Liver (tissue), 8 donors: ENCODE measurements at regions not wholly inside any gene's neighbourhood (a gene's known extent, or its start where the extent isn't known, plus 50 kb on each side); places are given as distances from the start of the nearest gene placed in this dataset.
"Not testable (repeated sequence)": the region's sequence is repeated elsewhere in the genome, so short reads cannot be mapped to it uniquely, and the experiment has no call there.

Experiments
- DNase-seq: peaks from one replicate; pipeline ENCODE4 v3.0.0-alpha.2; 2017; ENCODE audit warnings: low spot score
- H3K27ac ChIP-seq, 2 donors: one replicate each; pipeline ENCODE4 v1.7.0; 2013; ENCODE audit warnings: inconsistent platforms in 2 of 2, low read length in 2 of 2, control low read depth in 1 of 2, low read depth in 1 of 2, mild to moderate bottlenecking in 1 of 2
- H3K27me3 ChIP-seq, 4 donors: one replicate each; pipeline versions ENCODE4 v1.6.1 to v1.7.0; 2013; ENCODE audit warnings: low read length in 3 of 4, inconsistent platforms in 1 of 4, mild to moderate bottlenecking in 1 of 4, moderate library complexity in 1 of 4; ENCODE audit not compliant: control insufficient read depth in 4 of 4, insufficient read depth in 4 of 4
- H3K36me3 ChIP-seq, 4 donors: one replicate each; pipeline versions ENCODE4 v1.6.1 to v1.7.0; 2013; ENCODE audit warnings: low read length in 3 of 4, mild to moderate bottlenecking in 3 of 4, low read depth in 1 of 4, moderate library complexity in 1 of 4; ENCODE audit not compliant: control insufficient read depth in 4 of 4, insufficient read depth in 3 of 4
- H3K4me1 ChIP-seq, 4 donors: one replicate each; pipeline versions ENCODE4 v1.6.1 to v1.7.0; 2013; ENCODE audit warnings: low read length in 3 of 4, mild to moderate bottlenecking in 3 of 4, moderate library complexity in 1 of 4; ENCODE audit not compliant: control insufficient read depth in 4 of 4, insufficient read depth in 4 of 4
- H3K4me3 ChIP-seq, 3 donors: one replicate each; pipeline versions ENCODE4 v1.6.1 to v1.7.0; 2013; ENCODE audit warnings: low read length in 3 of 3, control low read depth in 1 of 3, low read depth in 1 of 3, mild to moderate bottlenecking in 1 of 3
- H3K9ac ChIP-seq, 2 donors: one replicate each; pipeline ENCODE4 v1.7.0; 2013; ENCODE audit warnings: low read length in 2 of 2, mild to moderate bottlenecking in 2 of 2, moderate library complexity in 2 of 2, control low read depth in 1 of 2, low read depth in 1 of 2
- H3K9me3 ChIP-seq, 4 donors: one replicate each; pipeline versions ENCODE4 v1.6.1 to v1.7.0; 2013; ENCODE audit warnings: low read length in 3 of 4; ENCODE audit not compliant: control insufficient read depth in 4 of 4
- ATF3 ChIP-seq: IDR thresholded peaks from 2 replicates; pipeline ENCODE4 v1.6.1; 2016; ENCODE audit warnings: antibody characterized with exemption
- CTCF ChIP-seq: fragments of 150-350 bp; IDR thresholded peaks from 2 replicates; pipeline ENCODE4 v1.5.1; 2017; ENCODE audit warnings: improper control_type of control experiment, low read depth, low read length; ENCODE audit not compliant: missing input control
- EGR1 ChIP-seq, 2 donors: IDR thresholded peaks; 2 replicates each; pipeline ENCODE4 v1.6.1; 2016 to 2018; ENCODE audit warnings: antibody characterized with exemption in 2 of 2, low read depth in 2 of 2
- FOXA1 ChIP-seq: IDR thresholded peaks from 2 replicates; pipeline ENCODE4 v1.6.1; 2016; ENCODE audit warnings: antibody characterized with exemption
- FOXA2 ChIP-seq: IDR thresholded peaks from 2 replicates; pipeline ENCODE4 v1.6.1; 2016; ENCODE audit warnings: antibody characterized with exemption
- GABPA ChIP-seq, 2 donors: IDR thresholded peaks in 1 of 2; conservative IDR thresholded peaks in 1 of 2; 2 replicates each; pipeline ENCODE4 v1.6.1; 2016; ENCODE audit warnings: antibody characterized with exemption in 2 of 2, mild to moderate bottlenecking in 1 of 2, moderate library complexity in 1 of 2
- HNF4A ChIP-seq, 2 donors: conservative IDR thresholded peaks; 2 replicates each; pipeline ENCODE4 v1.6.1; 2016; ENCODE audit warnings: antibody characterized with exemption in 2 of 2, mild to moderate bottlenecking in 2 of 2
- HNF4G ChIP-seq: IDR thresholded peaks from 2 replicates; pipeline ENCODE4 v1.6.1; 2016; ENCODE audit warnings: antibody characterized with exemption
- JUND ChIP-seq, 2 donors: IDR thresholded peaks; 2 replicates each; pipeline ENCODE4 v1.6.1; 2016; ENCODE audit warnings: antibody characterized with exemption in 2 of 2
- NR2F2 ChIP-seq: IDR thresholded peaks from 2 replicates; pipeline ENCODE4 v1.6.1; 2016; ENCODE audit warnings: antibody characterized with exemption
- RAD21 ChIP-seq, 2 donors: IDR thresholded peaks; 2 replicates each; pipeline ENCODE4 v1.6.1; 2016; ENCODE audit warnings: antibody characterized with exemption in 2 of 2, mild to moderate bottlenecking in 2 of 2
- RXRA ChIP-seq, 2 donors: IDR thresholded peaks; 2 replicates each; pipeline ENCODE4 v1.6.1; 2017 to 2018; ENCODE audit warnings: antibody characterized with exemption in 2 of 2, mild to moderate bottlenecking in 1 of 2
- TAF1 ChIP-seq: conservative IDR thresholded peaks from 2 replicates; pipeline ENCODE4 v1.6.1; 2016; ENCODE audit warnings: antibody characterized with exemption, mild to moderate bottlenecking
- YY1 ChIP-seq: IDR thresholded peaks from 2 replicates; pipeline ENCODE4 v1.6.1; 2016; ENCODE audit warnings: antibody characterized with exemption, mild to moderate bottlenecking
- WGBS: extraction: QIAGEN DNeasy Blood & Tissue Kit; methylation state at CpG from one replicate; pipeline ENCODE4 v1.1.7; 2013; 5-methylcytosine and 5-hydroxymethylcytosine counted together
- TF ChIP-seq, protein P1 (sequence below): IDR thresholded peaks from 2 replicates; pipeline ENCODE4 v1.6.1; 2016; ENCODE audit warnings: antibody characterized with exemption
- TF ChIP-seq, protein P2 (sequence below): IDR thresholded peaks from 2 replicates; pipeline ENCODE4 v1.6.1; 2016; ENCODE audit warnings: antibody characterized with exemption, mild to moderate bottlenecking
- donor health status: healthy.
- donor health status: healthy.
- donor health status: healthy.
- donor health status: healthy.
- donor health status: healthy.

DNA sequence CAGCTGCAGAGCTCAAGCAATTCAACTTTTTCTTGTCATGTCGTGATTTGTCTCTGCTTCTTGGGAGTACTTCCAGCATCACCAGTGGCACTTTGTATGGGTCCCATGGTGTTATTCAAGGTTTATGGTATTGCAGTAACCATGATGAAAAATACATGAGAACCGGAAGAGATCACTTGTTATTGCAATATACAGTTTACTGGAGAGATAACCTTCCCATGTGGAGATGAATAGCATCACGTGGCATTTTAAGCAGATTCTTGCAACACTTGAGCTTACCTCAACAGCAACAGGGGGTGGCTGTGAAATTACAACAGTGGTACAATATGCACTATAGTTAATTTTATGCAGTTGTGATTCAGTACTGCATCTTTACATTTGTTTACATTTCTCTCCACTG lies 97.4 kb downstream of the APOB start (continued):
- TF ChIP-seq CTCF (no peak), YY1 (no peak), HNF4G (no peak), FOXA2 (no peak)
- TF ChIP-seq, protein P1, sequence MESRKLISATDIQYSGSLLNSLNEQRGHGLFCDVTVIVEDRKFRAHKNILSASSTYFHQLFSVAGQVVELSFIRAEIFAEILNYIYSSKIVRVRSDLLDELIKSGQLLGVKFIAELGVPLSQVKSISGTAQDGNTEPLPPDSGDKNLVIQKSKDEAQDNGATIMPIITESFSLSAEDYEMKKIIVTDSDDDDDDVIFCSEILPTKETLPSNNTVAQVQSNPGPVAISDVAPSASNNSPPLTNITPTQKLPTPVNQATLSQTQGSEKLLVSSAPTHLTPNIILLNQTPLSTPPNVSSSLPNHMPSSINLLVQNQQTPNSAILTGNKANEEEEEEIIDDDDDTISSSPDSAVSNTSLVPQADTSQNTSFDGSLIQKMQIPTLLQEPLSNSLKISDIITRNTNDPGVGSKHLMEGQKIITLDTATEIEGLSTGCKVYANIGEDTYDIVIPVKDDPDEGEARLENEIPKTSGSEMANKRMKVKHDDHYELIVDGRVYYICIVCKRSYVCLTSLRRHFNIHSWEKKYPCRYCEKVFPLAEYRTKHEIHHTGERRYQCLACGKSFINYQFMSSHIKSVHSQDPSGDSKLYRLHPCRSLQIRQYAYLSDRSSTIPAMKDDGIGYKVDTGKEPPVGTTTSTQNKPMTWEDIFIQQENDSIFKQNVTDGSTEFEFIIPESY = no peak

DNA sequence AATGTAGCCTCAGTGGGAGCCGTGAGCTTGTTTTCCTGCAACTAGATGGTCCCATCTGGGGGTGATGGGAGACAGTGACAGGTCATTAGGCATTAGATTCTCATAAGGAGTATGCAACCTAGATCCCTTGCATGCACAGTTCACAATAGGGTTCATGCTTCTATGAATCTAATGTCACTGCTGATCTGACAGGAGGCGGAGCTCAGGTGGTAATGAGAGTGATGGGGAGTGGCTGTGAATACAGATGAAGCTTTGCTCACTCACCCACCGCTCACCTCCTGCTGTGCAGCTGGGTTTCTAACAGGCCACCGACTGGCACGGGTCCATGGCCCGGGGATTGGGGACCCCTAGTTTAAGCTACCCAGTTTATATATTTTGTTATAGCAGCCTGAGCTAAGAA lies 100.2 kb downstream of the APOB start:
- H3K36me3 ChIP-seq, DNase-seq, H3K27ac ChIP-seq, H3K9ac ChIP-seq, H3K4me1 ChIP-seq, H3K9me3 ChIP-seq, H3K4me3 ChIP-seq, H3K27me3 ChIP-seq: not testable (repeated sequence)
- 79% methylated on average over 6 of the region's 6 CpGs for WGBS

DNA sequence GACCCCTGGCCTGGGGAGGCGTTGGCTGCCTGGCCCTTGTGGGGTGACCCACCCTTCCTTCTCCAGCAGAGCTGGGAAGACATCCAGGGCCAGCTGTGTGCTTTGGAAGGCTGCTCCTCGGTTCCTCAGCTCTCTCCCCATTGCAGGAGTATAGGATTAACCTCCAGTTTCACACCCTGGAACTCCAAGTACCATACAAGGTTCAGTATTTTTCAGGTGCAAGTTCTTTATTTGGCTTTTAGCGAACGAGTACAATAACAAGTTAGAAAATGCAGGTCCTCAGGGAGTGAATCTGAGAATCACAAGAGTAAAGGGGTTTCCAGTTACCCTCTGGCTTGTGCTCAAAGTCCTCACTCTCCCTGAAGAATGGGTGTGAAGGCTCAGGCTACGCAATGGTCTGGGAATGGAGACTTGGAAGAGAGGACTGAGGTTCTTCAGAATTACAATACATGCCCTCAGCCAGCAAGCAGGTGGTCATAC lies 101.2 kb downstream of the APOB start:
- TF ChIP-seq RXRA (IDR thresholded peaks at IDR 0.05) (no peak), YY1 (no peak), TAF1 (no peak), HNF4G (no peak), FOXA1 (no peak), ATF3 (no peak), GABPA (IDR thresholded peaks at IDR 0.05 in 1 of 2, conservative IDR thresholded peaks at IDR 0.05 in 1 of 2) (no peak), NR2F2 (no peak), FOXA2 (no peak), EGR1 (IDR thresholded peaks at IDR 0.05; ENCODE audit: low read depth in 2 of 2) (no peak), JUND (IDR thresholded peaks at IDR 0.05) (no peak), CTCF (no peak), HNF4A (conservative IDR thresholded peaks at IDR 0.05) (no peak), RAD21 (IDR thresholded peaks at IDR 0.05) (no peak)
- TF ChIP-seq, protein P1 = no peak
- TF ChIP-seq, protein P2, sequence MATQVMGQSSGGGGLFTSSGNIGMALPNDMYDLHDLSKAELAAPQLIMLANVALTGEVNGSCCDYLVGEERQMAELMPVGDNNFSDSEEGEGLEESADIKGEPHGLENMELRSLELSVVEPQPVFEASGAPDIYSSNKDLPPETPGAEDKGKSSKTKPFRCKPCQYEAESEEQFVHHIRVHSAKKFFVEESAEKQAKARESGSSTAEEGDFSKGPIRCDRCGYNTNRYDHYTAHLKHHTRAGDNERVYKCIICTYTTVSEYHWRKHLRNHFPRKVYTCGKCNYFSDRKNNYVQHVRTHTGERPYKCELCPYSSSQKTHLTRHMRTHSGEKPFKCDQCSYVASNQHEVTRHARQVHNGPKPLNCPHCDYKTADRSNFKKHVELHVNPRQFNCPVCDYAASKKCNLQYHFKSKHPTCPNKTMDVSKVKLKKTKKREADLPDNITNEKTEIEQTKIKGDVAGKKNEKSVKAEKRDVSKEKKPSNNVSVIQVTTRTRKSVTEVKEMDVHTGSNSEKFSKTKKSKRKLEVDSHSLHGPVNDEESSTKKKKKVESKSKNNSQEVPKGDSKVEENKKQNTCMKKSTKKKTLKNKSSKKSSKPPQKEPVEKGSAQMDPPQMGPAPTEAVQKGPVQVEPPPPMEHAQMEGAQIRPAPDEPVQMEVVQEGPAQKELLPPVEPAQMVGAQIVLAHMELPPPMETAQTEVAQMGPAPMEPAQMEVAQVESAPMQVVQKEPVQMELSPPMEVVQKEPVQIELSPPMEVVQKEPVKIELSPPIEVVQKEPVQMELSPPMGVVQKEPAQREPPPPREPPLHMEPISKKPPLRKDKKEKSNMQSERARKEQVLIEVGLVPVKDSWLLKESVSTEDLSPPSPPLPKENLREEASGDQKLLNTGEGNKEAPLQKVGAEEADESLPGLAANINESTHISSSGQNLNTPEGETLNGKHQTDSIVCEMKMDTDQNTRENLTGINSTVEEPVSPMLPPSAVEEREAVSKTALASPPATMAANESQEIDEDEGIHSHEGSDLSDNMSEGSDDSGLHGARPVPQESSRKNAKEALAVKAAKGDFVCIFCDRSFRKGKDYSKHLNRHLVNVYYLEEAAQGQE = no peak
- no peak overlapping the region for H3K9ac ChIP-seq
- no peak for DNase-seq
- H3K4me3 ChIP-seq = no peak overlapping the region
- no peaks in the 10 kb centered on the region for H3K27me3 ChIP-seq
- no peaks in the 10 kb centered on the region for H3K36me3 ChIP-seq
- no peaks in the 10 kb centered on the region for H3K9me3 ChIP-seq
- WGBS = 83% methylated on average over 5 of the region's 5 CpGs
- H3K27ac ChIP-seq = no peak overlapping the region
- H3K4me1 ChIP-seq = no peaks in the 10 kb centered on the region
